Activated B cell treated with CpG ODN at 0.5 μM for 24 hours (primary cell): ENCODE measurements at regions not wholly inside any gene's neighbourhood (a gene's known extent, or its start where the extent isn't known, plus 50 kb on each side); places are given as distances from the start of the nearest gene placed in this dataset.

Source experiments
- ATAC-seq: fragments of 200-7000 bp; cut with Tn5 transposase; one replicate; pipeline ENCODE4 v1.10.0; 2021; ENCODE audit warnings: low read depth, mild to moderate bottlenecking, moderate library complexity
- CTCF ChIA-PET: fragments of 350-600 bp; sonication (Branson Sonifier 250); formaldehyde crosslinking; loops from one replicate; lab custom pipeline; 2021; ENCODE audit warnings: antibody characterized with exemption; lab: Charles Lee
- POLR2A ChIA-PET: fragments of 350-600 bp; sonication (Branson Sonifier 250); formaldehyde crosslinking; loops from one replicate; lab custom pipeline; 2021; ENCODE audit warnings: antibody characterized with exemption; lab: Charles Lee
- DNase-seq: peaks from one replicate; pipeline ENCODE4 v3.0.0; 2022
- H3K27ac Mint-ChIP-seq: one replicate; pipeline ENCODE4 v1.8.0; 2020; ENCODE audit warnings: mixed read lengths
- H3K27me3 Mint-ChIP-seq: one replicate; pipeline ENCODE4 v1.8.0; 2021; ENCODE audit warnings: mixed read lengths
- H3K36me3 Mint-ChIP-seq: one replicate; pipeline ENCODE4 v1.8.0; 2021; ENCODE audit warnings: low read depth, mixed read lengths
- H3K4me1 Mint-ChIP-seq: one replicate; pipeline ENCODE4 v1.8.0; 2021; ENCODE audit warnings: mixed read lengths
- H3K4me3 Mint-ChIP-seq: one replicate; pipeline ENCODE4 v1.8.0; 2020; ENCODE audit warnings: mild to moderate bottlenecking, mixed read lengths
- H3K9me3 Mint-ChIP-seq: one replicate; pipeline ENCODE4 v1.8.0; 2020; ENCODE audit warnings: mixed read lengths
- intact Hi-C: fragments of 100-400 bp; cut with micrococcal nuclease; formaldehyde crosslinking; loops from one replicate; pipeline ENCODE4 v1.15.1; 2024
- TF ChIP-seq, protein P1 (sequence below): fragments of 200-600 bp; IDR thresholded peaks from one replicate; pipeline ENCODE4 v1.8.0; 2022; ENCODE audit warnings: antibody characterized with exemption, mild to moderate bottlenecking

DNA sequence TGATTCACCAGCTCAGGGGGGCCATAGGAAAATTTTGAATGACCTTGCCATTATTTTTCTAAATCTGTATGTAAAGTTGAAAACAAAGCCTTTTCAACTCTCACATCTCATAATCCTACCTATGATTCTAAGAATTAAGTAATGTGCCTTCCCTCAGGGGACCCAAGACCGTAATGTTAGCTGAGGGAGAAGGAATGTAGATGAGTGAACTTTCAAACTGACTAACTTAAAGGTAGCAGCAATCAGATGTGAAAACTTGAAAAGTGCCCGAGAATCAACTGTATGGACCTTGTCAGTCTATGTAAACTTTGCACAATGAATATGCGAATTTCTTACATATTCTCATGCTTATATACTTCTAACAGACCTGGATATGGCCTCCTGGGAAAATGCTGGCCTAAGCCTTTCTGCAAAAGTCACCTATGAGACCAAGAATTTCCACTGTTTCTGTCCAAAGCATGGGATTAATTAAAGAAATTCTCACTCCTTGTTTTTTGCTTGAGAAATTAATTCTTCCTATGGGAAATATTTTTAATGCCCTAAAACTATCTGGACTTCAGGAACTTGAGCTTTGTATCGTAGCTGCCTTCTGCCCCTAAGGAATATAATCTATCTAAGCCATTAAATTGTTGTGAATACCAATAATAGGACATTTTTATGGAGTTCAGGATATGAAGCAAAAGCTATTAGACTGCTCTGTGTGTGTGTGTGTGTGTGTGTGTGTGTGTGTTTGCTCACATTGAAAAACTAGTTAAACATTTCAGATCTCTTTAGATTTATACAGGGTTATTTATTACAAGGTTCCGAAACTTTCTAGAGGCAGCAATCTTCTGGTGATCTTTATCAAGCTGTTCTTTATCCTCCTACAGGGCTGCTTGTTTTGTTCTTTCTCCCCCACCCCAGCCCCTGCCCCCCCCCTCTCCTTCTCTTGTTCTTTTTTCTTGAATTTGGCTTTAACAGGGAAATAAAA lies 169.1 kb upstream of the CLINT1 start:
- DNase-seq (no peak), ATAC-seq (no peak)
- TF ChIP-seq, protein P1, sequence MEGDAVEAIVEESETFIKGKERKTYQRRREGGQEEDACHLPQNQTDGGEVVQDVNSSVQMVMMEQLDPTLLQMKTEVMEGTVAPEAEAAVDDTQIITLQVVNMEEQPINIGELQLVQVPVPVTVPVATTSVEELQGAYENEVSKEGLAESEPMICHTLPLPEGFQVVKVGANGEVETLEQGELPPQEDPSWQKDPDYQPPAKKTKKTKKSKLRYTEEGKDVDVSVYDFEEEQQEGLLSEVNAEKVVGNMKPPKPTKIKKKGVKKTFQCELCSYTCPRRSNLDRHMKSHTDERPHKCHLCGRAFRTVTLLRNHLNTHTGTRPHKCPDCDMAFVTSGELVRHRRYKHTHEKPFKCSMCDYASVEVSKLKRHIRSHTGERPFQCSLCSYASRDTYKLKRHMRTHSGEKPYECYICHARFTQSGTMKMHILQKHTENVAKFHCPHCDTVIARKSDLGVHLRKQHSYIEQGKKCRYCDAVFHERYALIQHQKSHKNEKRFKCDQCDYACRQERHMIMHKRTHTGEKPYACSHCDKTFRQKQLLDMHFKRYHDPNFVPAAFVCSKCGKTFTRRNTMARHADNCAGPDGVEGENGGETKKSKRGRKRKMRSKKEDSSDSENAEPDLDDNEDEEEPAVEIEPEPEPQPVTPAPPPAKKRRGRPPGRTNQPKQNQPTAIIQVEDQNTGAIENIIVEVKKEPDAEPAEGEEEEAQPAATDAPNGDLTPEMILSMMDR = no peak
- ChIA-PET POLR2A (interaction anchor here (0.7 kb wide), 1 partner anchor 778 kb away, joined by 6 read pairs; no protein-coding TSS in a partner anchor), CTCF (no interaction called here)
- Mint-ChIP-seq H3K27me3 (peaks cover 15% of the 10 kb centered on the region), H3K27ac (no peak overlapping the region), H3K4me3 (no peak overlapping the region), H3K4me1 (no peaks in the 10 kb centered on the region), H3K9me3 (no peaks in the 10 kb centered on the region), H3K36me3 (no peaks in the 10 kb centered on the region)
- intact Hi-C loops = no loop called here

GRCh38 chr5:158026304-158027031 lies 167.5 kb upstream of the CLINT1 start:
- no peaks in the 10 kb centered on the region for H3K36me3 Mint-ChIP-seq
- H3K4me3 Mint-ChIP-seq = no peak overlapping the region
- intact Hi-C loops = no loop called here
- ATAC-seq (no peak), DNase-seq (no peak)
- ChIA-PET CTCF (no interaction called here), POLR2A (no interaction called here)
- TF ChIP-seq, protein P1 = no peak
- no peaks in the 10 kb centered on the region for H3K9me3 Mint-ChIP-seq
- H3K4me1 Mint-ChIP-seq = no peaks in the 10 kb centered on the region
- peaks cover 5% of the 10 kb centered on the region for H3K27me3 Mint-ChIP-seq
- H3K27ac Mint-ChIP-seq = no peak overlapping the region

- H3K36me3 Mint-ChIP-seq = no peaks in the 10 kb centered on the region
- CTCF ChIA-PET = no interaction called here
- DNase-seq = no peak
- no peak overlapping the region for H3K4me3 Mint-ChIP-seq
- TF ChIP-seq, protein P1 = no peak
- H3K27me3 Mint-ChIP-seq = peaks cover 10% of the 10 kb centered on the region
- H3K9me3 Mint-ChIP-seq = no peaks in the 10 kb centered on the region
- intact Hi-C loops = no loop called here
- no peak overlapping the region for H3K27ac Mint-ChIP-seq
- POLR2A ChIA-PET = no interaction called here
- no peaks in the 10 kb centered on the region for H3K4me1 Mint-ChIP-seq
- ATAC-seq = no peak
Measured at GRCh38 chr5:158023266-158023665, 164.3 kb upstream of the CLINT1 start.

DNA sequence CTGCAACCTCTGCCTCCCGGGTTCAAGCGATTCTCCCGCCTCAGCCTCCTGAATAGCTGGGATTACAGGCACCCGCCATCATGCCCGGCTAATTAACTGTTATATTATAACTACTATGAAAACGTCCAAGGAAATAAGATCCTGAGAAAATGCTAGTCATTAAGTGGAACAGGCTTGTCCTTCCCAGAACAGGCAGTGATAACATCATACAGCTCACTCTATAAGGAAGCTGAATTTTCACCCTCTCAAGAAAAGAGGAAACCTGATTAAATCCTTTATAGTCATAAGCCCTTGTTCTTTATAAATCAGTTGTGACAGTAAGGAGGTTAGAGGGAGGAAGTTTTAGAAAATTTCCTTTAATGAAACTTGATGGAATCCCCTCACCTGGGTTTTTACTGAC lies 163.9 kb upstream of the CLINT1 start:
- H3K36me3 Mint-ChIP-seq = no peaks in the 10 kb centered on the region
- DNase-seq (no peak), ATAC-seq (no peak)
- ChIA-PET CTCF (no interaction called here), POLR2A (no interaction called here)
- H3K9me3 Mint-ChIP-seq = no peaks in the 10 kb centered on the region
- H3K4me1 Mint-ChIP-seq = no peaks in the 10 kb centered on the region
- H3K27me3 Mint-ChIP-seq = peaks cover 10% of the 10 kb centered on the region
- intact Hi-C loops = no loop called here
- H3K27ac Mint-ChIP-seq = no peak overlapping the region
- TF ChIP-seq, protein P1 = no peak
- H3K4me3 Mint-ChIP-seq = no peak overlapping the region

GRCh38 chr5:158022393-158022792 lies 163.4 kb upstream of the CLINT1 start:
- H3K36me3 Mint-ChIP-seq = no peaks in the 10 kb centered on the region
- no peak for ATAC-seq
- no peak overlapping the region for H3K4me3 Mint-ChIP-seq
- H3K4me1 Mint-ChIP-seq = no peaks in the 10 kb centered on the region
- peaks cover 10% of the 10 kb centered on the region for H3K27me3 Mint-ChIP-seq
- DNase-seq = no peak
- H3K9me3 Mint-ChIP-seq = no peaks in the 10 kb centered on the region
- TF ChIP-seq, protein P1 = no peak
- CTCF ChIA-PET = no interaction called here
- POLR2A ChIA-PET = no interaction called here
- intact Hi-C loops = no loop called here
- H3K27ac Mint-ChIP-seq = no peak overlapping the region
